HepG2 (cell line): ENCODE measurements at regions not wholly inside any gene's neighbourhood (a gene's known extent, or its start where the extent isn't known, plus 50 kb on each side); places are given as distances from the start of the nearest gene placed in this dataset.
A peak's percentile ranks its signal among the peaks of the same experiment; 100 is the strongest.

Experiments
- BRD4 ChIP-seq: sonication (generic); formaldehyde crosslinking; IDR thresholded peaks from 2 replicates; pipeline ENCODE4 v1.4.0; 2020; ENCODE audit warnings: missing genetic modification reagents
- KLF16 ChIP-seq, 2 experiments: sonication (generic) in 1 of 2; formaldehyde crosslinking in 1 of 2; IDR thresholded peaks; 2 replicates each; pipeline versions ENCODE4 v1.6.1 to v1.8.0; 2016 to 2023; ENCODE audit warnings: missing genetic modification reagents in 2 of 2, missing compliant biosample characterization in 1 of 2
- POLR2A ChIP-seq, 2 experiments: IDR thresholded peaks; 2 replicates each; pipeline ENCODE4 v1.6.1; 2011; ENCODE audit warnings: low read depth in 2 of 2, low read length in 2 of 2, mild to moderate bottlenecking in 1 of 2, moderate library complexity in 1 of 2; ENCODE audit not compliant: insufficient read depth in 1 of 2
- RARG ChIP-seq: sonication (generic); formaldehyde crosslinking; IDR thresholded peaks from 2 replicates; pipeline ENCODE4 v1.4.0; 2020; ENCODE audit warnings: low read depth, mild to moderate bottlenecking, missing genetic modification reagents
- SIX4 ChIP-seq: sonication (generic); formaldehyde crosslinking; IDR thresholded peaks from 2 replicates; pipeline ENCODE4 v1.4.0; 2020; ENCODE audit warnings: missing genetic modification reagents
- SRF ChIP-seq: IDR thresholded peaks from 2 replicates; pipeline ENCODE4 v1.6.1; 2011; ENCODE audit warnings: mild to moderate bottlenecking, low read depth, low read length, moderate library complexity
- ZNF101 ChIP-seq: sonication (generic); formaldehyde crosslinking; IDR thresholded peaks from 2 replicates; pipeline ENCODE4 v1.4.0; 2020; ENCODE audit warnings: mild to moderate bottlenecking, low read depth, missing genetic modification reagents, borderline replicate concordance
- ZNF34 ChIP-seq: sonication (generic); formaldehyde crosslinking; IDR thresholded peaks from 2 replicates; pipeline ENCODE4 v1.4.0; 2020; ENCODE audit warnings: mild to moderate bottlenecking, missing genetic modification reagents, borderline replicate concordance
- ZNF552 ChIP-seq: sonication (generic); formaldehyde crosslinking; IDR thresholded peaks from 2 replicates; pipeline ENCODE4 v1.9.0; 2022; ENCODE audit warnings: missing genetic modification reagents, mild to moderate bottlenecking, borderline replicate concordance
- ZNF558 ChIP-seq: sonication (generic); formaldehyde crosslinking; IDR thresholded peaks from 2 replicates; pipeline ENCODE4 v1.9.0; 2022; ENCODE audit warnings: mild to moderate bottlenecking, missing genetic modification reagents, borderline replicate concordance
- TF ChIP-seq, protein P1 (sequence below): sonication (generic); formaldehyde crosslinking; IDR thresholded peaks from 2 replicates; pipeline ENCODE4 v1.5.0; 2020; ENCODE audit warnings: missing genetic modification reagents
- TF ChIP-seq, protein P2 (sequence below): sonication (generic); formaldehyde crosslinking; IDR thresholded peaks from 2 replicates; pipeline ENCODE4 v1.4.0; 2020; ENCODE audit warnings: mild to moderate bottlenecking, missing genetic modification reagents, borderline replicate concordance
- TF ChIP-seq, protein P3 (sequence below): sonication (generic); formaldehyde crosslinking; IDR thresholded peaks from 2 replicates; pipeline ENCODE4 v1.4.0; 2020; ENCODE audit warnings: missing genetic modification reagents, mild to moderate bottlenecking, borderline replicate concordance
- TF ChIP-seq, protein P4 (sequence below): sonication (generic); formaldehyde crosslinking; IDR thresholded peaks from 2 replicates; pipeline ENCODE4 v1.8.1; 2023; ENCODE audit warnings: mild to moderate bottlenecking, missing genetic modification reagents
- TF ChIP-seq, protein P5 (sequence below): sonication (generic); formaldehyde crosslinking; IDR thresholded peaks from 2 replicates; pipeline ENCODE4 v1.8.1; 2022; ENCODE audit warnings: low read depth, mild to moderate bottlenecking, missing genetic modification reagents

DNA sequence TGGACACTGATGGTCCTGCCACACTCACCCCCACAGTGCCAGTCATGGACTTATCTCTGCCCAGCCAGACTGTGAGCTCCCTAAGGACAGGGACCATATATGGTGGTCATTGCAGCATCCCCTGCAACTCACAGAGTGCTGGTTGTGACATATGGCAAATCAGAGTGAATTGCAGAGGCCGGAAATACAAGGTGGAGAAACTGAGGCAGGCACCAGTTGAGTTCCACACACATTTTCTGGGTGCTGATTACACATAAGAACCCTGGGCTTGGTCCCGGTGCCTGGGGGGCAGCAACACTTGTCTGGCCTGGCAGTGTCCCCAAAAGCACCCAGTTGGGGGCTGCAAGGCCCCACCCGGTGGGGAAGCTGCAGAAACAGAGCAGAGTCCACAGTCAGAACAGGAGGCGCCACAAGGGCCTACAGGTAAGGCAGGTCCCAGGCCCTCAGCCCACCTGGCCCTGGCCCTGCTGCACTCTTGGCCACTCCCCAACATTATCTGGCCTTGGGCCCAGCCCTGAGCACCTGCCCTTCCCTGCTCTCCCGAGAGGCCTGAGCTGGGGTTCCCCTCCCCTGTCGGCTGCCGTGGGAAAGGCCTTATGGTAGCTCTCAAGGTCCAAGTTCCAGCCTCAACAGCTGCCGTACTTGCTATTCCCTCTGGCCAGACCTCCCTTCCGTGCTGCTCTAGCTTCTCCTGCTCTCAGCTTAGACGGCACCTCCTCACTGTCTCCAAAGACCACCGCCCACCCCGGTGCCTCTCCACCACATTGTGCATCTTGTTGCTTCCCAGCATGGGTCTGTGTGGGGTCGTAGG lies 140.8 kb upstream of the PTPN1 start (continued):
- TF ChIP-seq, protein P1, sequence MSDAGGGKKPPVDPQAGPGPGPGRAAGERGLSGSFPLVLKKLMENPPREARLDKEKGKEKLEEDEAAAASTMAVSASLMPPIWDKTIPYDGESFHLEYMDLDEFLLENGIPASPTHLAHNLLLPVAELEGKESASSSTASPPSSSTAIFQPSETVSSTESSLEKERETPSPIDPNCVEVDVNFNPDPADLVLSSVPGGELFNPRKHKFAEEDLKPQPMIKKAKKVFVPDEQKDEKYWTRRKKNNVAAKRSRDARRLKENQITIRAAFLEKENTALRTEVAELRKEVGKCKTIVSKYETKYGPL: no peak
- TF ChIP-seq RARG (CRISPR knock-in tag): no peak
- no peak for TF ChIP-seq ZNF558 (CRISPR knock-in tag)
- TF ChIP-seq SRF: peak; percentile 48; the same call in 1 of the 2 replicates
- no peak for TF ChIP-seq SIX4 (CRISPR knock-in tag)
- TF ChIP-seq, protein P2, sequence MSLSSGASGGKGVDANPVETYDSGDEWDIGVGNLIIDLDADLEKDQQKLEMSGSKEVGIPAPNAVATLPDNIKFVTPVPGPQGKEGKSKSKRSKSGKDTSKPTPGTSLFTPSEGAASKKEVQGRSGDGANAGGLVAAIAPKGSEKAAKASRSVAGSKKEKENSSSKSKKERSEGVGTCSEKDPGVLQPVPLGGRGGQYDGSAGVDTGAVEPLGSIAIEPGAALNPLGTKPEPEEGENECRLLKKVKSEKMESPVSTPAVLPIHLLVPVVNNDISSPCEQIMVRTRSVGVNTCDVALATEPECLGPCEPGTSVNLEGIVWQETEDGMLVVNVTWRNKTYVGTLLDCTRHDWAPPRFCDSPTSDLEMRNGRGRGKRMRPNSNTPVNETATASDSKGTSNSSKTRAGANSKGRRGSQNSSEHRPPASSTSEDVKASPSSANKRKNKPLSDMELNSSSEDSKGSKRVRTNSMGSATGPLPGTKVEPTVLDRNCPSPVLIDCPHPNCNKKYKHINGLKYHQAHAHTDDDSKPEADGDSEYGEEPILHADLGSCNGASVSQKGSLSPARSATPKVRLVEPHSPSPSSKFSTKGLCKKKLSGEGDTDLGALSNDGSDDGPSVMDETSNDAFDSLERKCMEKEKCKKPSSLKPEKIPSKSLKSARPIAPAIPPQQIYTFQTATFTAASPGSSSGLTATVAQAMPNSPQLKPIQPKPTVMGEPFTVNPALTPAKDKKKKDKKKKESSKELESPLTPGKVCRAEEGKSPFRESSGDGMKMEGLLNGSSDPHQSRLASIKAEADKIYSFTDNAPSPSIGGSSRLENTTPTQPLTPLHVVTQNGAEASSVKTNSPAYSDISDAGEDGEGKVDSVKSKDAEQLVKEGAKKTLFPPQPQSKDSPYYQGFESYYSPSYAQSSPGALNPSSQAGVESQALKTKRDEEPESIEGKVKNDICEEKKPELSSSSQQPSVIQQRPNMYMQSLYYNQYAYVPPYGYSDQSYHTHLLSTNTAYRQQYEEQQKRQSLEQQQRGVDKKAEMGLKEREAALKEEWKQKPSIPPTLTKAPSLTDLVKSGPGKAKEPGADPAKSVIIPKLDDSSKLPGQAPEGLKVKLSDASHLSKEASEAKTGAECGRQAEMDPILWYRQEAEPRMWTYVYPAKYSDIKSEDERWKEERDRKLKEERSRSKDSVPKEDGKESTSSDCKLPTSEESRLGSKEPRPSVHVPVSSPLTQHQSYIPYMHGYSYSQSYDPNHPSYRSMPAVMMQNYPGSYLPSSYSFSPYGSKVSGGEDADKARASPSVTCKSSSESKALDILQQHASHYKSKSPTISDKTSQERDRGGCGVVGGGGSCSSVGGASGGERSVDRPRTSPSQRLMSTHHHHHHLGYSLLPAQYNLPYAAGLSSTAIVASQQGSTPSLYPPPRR (CRISPR knock-in tag): peak; percentile 80; the same call in 1 of the 2 replicates
- TF ChIP-seq, protein P3, sequence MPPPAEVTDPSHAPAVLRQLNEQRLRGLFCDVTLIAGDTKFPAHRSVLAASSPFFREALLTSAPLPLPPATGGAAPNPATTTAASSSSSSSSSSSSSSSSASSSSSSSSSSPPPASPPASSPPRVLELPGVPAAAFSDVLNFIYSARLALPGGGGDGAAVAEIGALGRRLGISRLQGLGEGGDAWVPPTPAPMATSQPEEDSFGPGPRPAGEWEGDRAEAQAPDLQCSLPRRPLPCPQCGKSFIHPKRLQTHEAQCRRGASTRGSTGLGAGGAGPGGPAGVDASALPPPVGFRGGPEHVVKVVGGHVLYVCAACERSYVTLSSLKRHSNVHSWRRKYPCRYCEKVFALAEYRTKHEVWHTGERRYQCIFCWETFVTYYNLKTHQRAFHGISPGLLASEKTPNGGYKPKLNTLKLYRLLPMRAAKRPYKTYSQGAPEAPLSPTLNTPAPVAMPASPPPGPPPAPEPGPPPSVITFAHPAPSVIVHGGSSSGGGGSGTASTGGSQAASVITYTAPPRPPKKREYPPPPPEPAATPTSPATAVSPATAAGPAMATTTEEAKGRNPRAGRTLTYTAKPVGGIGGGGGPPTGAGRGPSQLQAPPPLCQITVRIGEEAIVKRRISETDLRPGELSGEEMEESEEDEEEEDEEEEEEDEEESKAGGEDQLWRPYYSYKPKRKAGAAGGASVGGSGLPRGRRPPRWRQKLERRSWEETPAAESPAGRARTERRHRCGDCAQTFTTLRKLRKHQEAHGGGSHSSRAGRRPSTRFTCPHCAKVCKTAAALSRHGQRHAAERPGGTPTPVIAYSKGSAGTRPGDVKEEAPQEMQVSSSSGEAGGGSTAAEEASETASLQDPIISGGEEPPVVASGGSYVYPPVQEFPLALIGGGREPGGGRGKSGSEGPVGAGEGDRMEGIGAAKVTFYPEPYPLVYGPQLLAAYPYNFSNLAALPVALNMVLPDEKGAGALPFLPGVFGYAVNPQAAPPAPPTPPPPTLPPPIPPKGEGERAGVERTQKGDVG: peak; percentile 99; the same call in 1 of the 2 replicates
- TF ChIP-seq, protein P4, sequence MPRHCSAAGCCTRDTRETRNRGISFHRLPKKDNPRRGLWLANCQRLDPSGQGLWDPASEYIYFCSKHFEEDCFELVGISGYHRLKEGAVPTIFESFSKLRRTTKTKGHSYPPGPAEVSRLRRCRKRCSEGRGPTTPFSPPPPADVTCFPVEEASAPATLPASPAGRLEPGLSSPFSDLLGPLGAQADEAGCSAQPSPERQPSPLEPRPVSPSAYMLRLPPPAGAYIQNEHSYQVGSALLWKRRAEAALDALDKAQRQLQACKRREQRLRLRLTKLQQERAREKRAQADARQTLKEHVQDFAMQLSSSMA (CRISPR knock-in tag): 0 out of 2 replicates have a peak, but pooled peaks have one; percentile 42
- peak; percentile 91 for TF ChIP-seq BRD4 (CRISPR knock-in tag)
- TF ChIP-seq ZNF552 (CRISPR knock-in tag): no peak
- TF ChIP-seq KLF16 (CRISPR knock-in tag; IDR thresholded peaks at IDR 0.05): peak; percentile 49 to 70; a peak in 2 of 4 replicates
- TF ChIP-seq, protein P5, sequence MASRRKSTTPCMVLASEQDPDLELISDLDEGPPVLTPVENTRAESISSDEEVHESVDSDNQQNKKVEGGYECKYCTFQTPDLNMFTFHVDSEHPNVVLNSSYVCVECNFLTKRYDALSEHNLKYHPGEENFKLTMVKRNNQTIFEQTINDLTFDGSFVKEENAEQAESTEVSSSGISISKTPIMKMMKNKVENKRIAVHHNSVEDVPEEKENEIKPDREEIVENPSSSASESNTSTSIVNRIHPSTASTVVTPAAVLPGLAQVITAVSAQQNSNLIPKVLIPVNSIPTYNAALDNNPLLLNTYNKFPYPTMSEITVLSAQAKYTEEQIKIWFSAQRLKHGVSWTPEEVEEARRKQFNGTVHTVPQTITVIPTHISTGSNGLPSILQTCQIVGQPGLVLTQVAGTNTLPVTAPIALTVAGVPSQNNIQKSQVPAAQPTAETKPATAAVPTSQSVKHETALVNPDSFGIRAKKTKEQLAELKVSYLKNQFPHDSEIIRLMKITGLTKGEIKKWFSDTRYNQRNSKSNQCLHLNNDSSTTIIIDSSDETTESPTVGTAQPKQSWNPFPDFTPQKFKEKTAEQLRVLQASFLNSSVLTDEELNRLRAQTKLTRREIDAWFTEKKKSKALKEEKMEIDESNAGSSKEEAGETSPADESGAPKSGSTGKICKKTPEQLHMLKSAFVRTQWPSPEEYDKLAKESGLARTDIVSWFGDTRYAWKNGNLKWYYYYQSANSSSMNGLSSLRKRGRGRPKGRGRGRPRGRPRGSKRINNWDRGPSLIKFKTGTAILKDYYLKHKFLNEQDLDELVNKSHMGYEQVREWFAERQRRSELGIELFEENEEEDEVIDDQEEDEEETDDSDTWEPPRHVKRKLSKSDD (CRISPR knock-in tag): peak; percentile 51; the same call in 1 of the 2 replicates
- TF ChIP-seq POLR2A (IDR thresholded peaks at IDR 0.05; ENCODE audit: insufficient read depth in 1 of 2, low read depth in 2 of 2, low read length in 2 of 2): peak in 1 of 2 experiments; percentile 32; a peak in 1 of 4 replicates
- no peak for TF ChIP-seq ZNF34
- no peak for TF ChIP-seq ZNF101 (CRISPR knock-in tag)
